T-helper 1 cell (primary cell): ENCODE measurements at regions not wholly inside any gene's neighbourhood (a gene's known extent, or its start where the extent isn't known, plus 50 kb on each side); places are given as distances from the start of the nearest gene placed in this dataset.
"Not testable (repeated sequence)": the region's sequence is repeated elsewhere in the genome, so short reads cannot be mapped to it uniquely, and the experiment has no call there.

Source experiments
- DNase-seq, 5 donors: peaks; one replicate each; pipeline ENCODE4 v3.0.0-alpha.2; 2012 to 2020

DNA sequence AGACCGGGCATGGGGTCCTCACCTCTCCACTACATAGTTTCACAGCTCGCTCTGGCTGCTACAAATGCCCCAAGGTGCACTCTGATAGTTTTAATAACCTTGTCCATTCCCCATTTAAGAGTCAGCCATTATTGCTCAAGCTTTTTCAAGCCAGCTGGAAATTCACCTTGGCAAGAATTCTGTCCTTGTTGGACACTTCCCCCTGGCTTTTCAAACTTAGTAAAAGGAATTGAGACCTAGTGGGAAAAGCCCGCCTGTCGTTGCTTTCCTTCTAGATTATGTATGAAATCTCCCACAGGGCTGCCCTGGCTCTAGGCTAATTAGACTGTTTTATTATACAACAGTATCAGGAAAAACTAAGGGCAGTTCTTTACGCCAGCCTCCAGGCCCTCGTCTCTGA is 293.7 kb upstream of the GADL1 start:
- DNase-seq: no peak

GRCh38 chr3:31189330-31189729 is 294.9 kb upstream of the GADL1 start:
- no peak for DNase-seq

DNA sequence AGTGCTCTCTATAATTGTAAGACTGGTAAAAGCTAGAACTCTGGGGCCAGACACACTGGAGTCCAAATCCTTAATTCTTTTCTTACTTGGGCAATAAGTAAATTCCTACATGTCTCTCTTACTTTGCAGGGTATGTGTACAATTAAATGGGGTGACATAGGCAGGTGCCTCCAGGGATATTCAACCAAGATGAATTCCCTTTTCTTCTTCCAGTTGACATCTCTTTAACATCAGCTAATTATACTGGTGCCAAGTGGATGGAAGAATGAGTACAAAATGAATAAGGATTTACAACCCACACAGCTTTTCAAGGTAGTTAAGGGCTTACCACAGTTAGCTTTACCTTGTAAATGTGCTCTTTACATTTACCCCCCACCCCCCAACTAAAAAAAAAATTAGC is 295.5 kb upstream of the GADL1 start:
- DNase-seq: no peak

GRCh38 chr3:31191354-31191753 is 296.9 kb upstream of the GADL1 start:
- DNase-seq: no peak

DNA sequence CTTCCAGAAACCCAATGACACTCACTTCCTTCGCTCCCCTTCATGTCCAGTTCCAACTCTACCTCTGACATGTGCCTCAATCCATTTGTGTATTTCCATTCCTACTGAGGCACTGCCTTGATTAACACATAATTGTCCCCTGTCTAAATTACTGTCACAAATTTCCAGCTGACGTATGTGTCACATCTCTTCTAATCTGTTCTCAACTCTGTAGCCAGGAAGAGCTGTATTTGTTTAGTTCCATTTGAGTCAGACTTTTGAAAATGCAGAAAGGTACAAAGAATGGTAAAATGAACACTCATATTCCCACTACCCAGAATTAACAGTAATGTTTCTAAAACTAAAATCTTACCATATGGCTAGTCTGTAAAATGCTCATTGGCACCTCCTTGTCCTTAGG is 299.0 kb upstream of the GADL1 start:
- peak in 1 of 5 donors; percentile 20 for DNase-seq

- DNase-seq: no peak
These were observed 299.4 kb upstream of the GADL1 start for GRCh38 chr3:31193871-31194270.

DNA sequence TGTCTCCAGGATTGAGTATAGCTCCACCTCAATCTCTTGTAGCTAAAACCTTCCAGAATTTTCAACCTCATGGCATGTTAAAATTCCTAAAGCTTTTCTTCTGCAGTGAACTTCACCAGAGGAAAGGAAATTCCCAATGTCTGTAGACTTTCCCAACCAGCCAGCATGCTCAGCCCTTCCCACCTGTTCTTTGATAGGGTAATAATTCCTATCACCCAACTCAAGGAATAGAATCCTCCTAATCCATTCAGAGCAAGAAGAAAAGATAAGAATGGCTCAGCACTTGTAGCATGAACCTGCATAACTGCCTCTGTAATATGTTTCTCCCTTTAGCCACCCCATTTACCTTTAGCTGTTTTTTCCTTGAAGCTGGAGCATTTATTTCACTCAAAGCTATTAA is 301.8 kb upstream of the GADL1 start:
- no peak for DNase-seq

- no peak for DNase-seq
These were observed 302.5 kb upstream of the GADL1 start for GRCh38 chr3:31196881-31197364.

GRCh38 chr3:31197941-31198340 is 303.5 kb upstream of the GADL1 start:
- no peak for DNase-seq

DNA sequence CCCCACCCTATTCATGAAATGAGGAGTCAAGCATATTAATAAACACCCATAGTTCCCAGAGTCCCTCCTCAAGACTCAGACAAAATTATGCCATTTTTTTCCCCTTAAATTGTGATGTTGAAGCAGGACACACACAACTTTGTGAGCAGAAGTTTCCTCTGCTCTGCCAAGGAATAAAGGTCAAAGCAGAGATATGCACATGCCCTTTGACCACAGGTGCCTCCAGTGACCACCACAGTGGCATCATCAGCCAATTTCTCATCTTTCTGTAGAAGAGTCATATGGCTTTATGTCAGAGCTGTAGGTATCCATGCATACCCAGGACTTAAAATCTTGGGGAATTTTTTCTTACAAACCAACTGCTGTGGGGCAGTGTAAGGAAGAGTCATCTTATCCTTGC is 304.4 kb upstream of the GADL1 start:
- no peak for DNase-seq

GRCh38 chr3:31203960-31204795 is 309.7 kb upstream of the GADL1 start:
- no peak for DNase-seq

- not testable (repeated sequence) for DNase-seq
These were observed 310.3 kb upstream of the GADL1 start for GRCh38 chr3:31204796-31205056.

DNA sequence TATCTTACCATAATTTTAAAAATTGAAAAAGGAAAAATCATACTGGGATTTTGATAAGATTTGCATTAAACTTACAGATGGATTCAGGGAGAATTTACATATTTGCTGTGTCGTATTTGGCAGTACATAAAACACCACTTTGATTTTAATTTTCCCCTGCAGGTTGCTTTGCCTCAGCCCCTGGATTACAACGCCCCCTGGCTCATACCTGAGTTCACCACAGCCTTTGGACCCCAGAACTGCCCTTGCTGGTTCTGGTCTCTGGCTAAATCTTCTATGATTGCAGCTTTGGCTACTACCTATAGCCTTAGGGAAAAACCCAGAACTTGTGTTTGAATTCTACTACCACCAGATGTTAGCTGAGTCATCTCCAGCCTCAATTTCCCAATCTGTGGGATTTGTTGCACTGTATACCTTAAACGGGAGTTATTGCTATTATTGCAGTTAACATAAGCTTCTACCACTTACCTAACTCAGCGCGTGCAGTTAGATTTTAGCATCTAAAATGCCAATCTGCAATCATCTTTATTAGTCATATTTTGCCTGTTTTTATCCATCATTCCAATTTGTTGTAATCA is 315.7 kb upstream of the GADL1 start:
- no peak for DNase-seq

DNA sequence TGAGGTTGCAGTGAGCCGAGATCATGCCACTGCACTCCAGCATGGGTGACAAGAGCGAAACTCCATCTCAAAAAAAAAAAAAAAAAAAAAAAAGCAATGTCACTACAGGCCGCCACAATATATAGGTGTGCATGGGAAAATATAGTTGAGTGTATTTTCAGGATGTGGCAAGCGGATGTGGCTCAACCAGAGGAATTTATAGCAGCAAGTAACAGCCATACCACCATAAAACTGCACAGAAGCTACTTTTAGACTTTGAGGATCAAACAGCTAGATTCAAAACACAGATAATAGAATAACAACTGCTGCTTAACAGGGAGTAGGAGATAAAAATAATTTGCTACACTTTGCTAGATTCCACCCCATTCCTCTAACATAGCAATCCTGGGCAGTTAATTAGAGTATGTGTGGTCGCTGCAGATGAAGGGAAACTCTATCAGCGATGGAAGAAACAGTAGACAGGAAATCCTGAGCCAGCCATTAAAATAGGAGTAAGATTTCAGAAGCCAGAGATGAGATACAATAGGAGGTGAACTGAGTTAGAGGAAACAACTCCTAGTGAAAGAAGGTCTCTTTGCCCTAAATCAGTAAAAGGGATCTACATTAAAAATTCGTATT is 318.7 kb upstream of the STT3B start:
- peak in 4 of 5 donors; percentile 19 to 84 (median 43) for DNase-seq

DNA sequence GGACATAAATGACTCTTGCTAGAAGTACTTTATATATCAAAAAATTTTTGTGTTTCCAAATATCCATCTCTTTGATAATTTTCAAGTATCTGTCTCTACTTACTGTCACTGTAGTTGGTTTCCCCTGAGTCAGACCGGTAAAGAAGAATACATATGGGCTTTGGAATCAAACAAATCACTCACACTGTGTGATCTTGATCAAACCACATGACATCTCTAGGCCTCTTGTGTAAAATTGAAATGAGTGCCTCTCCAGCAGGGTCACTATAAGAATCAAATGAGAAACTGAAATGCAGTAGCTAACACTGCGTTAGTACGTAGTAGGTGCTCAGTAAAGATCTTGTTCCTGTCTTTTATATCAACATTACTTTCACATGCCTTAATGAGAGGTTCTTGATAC is 314.6 kb upstream of the STT3B start:
- DNase-seq: peak in 1 of 5 donors; percentile 58

- DNase-seq: peak in 1 of 5 donors; percentile 37
These were observed 313.4 kb upstream of the STT3B start for GRCh38 chr3:31219131-31219843.

DNA sequence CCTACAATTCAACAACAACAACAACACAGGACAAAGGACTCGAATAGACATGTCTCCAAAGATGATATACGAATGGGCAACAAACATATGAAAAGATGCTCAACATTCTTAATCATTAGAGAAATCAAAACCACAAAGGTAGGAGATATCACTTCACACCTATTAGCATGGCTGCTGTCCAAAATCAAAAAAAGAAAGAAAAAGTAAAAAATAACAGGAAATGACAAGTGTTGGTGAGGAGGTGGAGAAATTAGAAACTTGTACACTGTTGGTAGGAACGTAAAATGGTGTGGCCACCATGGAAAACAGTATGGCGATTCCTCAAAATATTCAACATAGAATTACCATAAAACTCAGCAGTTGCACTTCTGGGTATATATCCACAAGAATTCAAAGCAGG is 312.3 kb upstream of the STT3B start:
- peak in 1 of 5 donors; percentile 42 for DNase-seq

DNA sequence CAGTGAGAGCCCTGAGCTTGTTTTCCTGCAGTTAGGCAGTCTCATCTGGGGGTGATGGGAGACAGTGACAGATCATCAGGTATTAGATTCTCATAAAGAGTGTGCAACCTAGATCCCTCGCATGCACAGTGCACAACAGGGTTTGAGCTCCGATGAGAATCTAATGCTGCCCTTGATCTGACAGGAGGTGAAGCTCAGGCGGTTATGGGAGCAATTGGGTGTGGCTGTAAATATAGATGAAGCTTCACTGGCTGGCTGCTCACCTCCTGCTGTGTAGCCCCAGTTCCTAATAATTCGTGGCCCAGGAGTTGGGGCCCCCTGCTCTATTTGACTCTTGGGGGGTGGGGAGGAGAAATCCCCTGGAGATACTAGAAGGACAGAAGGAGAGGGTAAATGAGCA is 309.4 kb upstream of the STT3B start:
- DNase-seq: peak in 1 of 5 donors; percentile 49

GRCh38 chr3:31224936-31225335 is 307.8 kb upstream of the STT3B start:
- no peak for DNase-seq

GRCh38 chr3:31225923-31226322 is 306.8 kb upstream of the STT3B start:
- DNase-seq: peak in 1 of 5 donors; percentile 57

- DNase-seq: peak in 1 of 5 donors; percentile 92
These were observed 306.4 kb upstream of the STT3B start for GRCh38 chr3:31226346-31226745.

- DNase-seq: peak in 1 of 5 donors; percentile 87
These were observed 305.6 kb upstream of the STT3B start for GRCh38 chr3:31227131-31227562.
